AG04450 (cell line): ENCODE measurements at regions not wholly inside any gene's neighbourhood (a gene's known extent, or its start where the extent isn't known, plus 50 kb on each side); places are given as distances from the start of the nearest gene placed in this dataset.

Experiments
- CTCF ChIA-PET: fragments of 300-600, 350-600 bp; formaldehyde crosslinking; extraction: SDS; loops from one replicate; lab custom pipeline; 2022; ENCODE audit warnings: antibody characterized with exemption, inconsistent platforms; lab: Charles Lee
- POLR2A ChIA-PET: fragments of 350-600 bp; formaldehyde crosslinking; extraction: SDS; loops from one replicate; lab custom pipeline; 2021; ENCODE audit warnings: antibody characterized with exemption, inconsistent platforms; lab: Yijun Ruan, JAX
- DNase-seq: peaks from one replicate; pipeline ENCODE4 v3.0.0-alpha.2; 2011; ENCODE audit warnings: low read depth, low spot score
- H3K27ac ChIP-seq: one replicate; pipeline ENCODE4 v1.5.1; 2012; ENCODE audit warnings: low read depth, low read length, control low read depth
- H3K27me3 ChIP-seq: one replicate; pipeline ENCODE4 v1.6.0; 2012; ENCODE audit warnings: low read length; ENCODE audit not compliant: control insufficient read depth, insufficient read depth
- H3K4me3 ChIP-seq: 2 replicates; pipeline ENCODE4 v1.5.1; 2011; ENCODE audit warnings: mild to moderate bottlenecking, low read depth, low read length, control low read depth
- H3K9me3 ChIP-seq: 2 replicates; pipeline ENCODE4 v1.5.1; 2012; ENCODE audit warnings: low read length; ENCODE audit not compliant: control insufficient read depth, insufficient read depth
- TF ChIP-seq, protein P1 (sequence below): IDR thresholded peaks from 2 replicates; pipeline ENCODE4 v1.5.1; 2011; ENCODE audit warnings: low read depth, low read length, control low read depth, inconsistent platforms

DNA sequence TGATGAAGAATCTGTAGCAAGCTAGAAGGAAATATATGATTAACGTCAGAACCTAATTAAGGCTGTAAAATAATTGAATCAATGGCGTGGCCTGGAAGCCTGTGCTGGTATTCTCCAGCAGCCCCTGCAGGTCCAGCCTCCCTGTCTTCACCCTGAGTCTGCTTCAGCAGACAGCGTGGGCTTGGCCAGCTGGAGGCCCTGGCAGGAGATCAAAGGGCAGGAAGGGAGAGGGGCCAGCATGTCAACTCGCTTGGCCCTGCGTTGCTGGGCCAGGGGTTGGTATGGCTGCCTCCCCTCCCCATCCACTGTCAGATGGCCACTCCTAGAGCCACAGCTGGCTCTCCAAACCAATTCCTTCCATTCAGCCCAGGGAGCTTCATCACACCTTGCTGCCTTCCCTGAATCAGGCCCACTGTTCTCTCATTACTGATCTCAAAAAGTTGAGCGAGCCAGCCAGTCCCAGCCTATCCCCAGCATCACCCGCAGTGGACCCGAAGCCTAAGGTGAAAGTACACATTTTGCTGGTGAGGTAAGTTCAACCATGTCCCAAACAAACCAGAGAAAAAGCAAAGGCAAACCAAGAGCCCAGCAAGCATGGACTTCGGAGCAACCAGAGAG, 228.4 kb upstream of the AGAP1 start:
- DNase-seq = no peak
- H3K27ac ChIP-seq = no peak overlapping the region
- H3K9me3 ChIP-seq = no peaks in the 10 kb centered on the region
- H3K4me3 ChIP-seq = no peak overlapping the region
- TF ChIP-seq, protein P1, sequence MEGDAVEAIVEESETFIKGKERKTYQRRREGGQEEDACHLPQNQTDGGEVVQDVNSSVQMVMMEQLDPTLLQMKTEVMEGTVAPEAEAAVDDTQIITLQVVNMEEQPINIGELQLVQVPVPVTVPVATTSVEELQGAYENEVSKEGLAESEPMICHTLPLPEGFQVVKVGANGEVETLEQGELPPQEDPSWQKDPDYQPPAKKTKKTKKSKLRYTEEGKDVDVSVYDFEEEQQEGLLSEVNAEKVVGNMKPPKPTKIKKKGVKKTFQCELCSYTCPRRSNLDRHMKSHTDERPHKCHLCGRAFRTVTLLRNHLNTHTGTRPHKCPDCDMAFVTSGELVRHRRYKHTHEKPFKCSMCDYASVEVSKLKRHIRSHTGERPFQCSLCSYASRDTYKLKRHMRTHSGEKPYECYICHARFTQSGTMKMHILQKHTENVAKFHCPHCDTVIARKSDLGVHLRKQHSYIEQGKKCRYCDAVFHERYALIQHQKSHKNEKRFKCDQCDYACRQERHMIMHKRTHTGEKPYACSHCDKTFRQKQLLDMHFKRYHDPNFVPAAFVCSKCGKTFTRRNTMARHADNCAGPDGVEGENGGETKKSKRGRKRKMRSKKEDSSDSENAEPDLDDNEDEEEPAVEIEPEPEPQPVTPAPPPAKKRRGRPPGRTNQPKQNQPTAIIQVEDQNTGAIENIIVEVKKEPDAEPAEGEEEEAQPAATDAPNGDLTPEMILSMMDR = no peak
- CTCF ChIA-PET = no interaction called here
- POLR2A ChIA-PET = no interaction called here
- H3K27me3 ChIP-seq = no peaks in the 10 kb centered on the region

DNA sequence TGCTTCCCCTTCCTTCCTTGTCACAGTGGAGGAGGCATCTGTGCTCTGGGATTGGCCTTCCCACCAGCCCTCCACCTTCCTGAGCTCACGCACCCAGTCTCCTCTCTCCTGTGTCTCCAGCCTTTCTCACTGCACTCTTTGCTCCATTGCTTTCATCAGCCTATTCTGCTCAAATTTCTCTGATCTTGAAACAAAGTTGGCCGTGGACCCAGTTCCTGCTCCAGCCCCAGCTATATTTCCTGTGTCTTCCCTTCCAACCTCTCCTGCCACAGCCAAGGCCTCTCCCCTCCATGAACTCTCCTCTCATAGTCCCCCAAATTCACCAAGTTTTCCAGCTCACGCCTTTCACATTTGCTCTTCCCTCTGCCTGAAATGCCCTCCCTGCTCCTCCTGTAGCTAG, 226.6 kb upstream of the AGAP1 start:
- Histone ChIP-seq H3K27ac (peak overlapping the region; percentile 3), H3K27me3 (no peaks in the 10 kb centered on the region), H3K4me3 (no peak overlapping the region), H3K9me3 (no peaks in the 10 kb centered on the region)
- TF ChIP-seq, protein P1 = no peak
- ChIA-PET POLR2A (no interaction called here), CTCF (no interaction called here)
- no peak for DNase-seq

DNA sequence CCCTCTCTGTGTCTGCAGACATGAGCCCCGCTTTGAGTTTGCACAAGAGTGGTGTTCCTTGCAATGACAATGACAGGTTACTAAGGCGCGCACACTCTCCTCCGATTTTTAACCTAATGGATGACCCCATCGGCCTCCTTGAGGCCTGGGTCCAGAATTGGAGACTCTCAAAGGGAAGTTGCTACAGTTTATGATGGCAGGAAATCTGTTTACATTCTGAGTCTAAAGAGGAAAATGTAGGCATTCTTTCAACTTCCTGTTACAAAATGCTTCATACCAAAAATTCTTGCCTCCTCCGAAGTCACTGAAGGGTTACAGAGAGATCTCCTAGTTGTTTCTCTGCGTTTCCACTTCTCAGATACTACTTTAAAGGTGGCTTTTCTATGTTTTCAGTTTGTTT, 225.3 kb upstream of the AGAP1 start:
- no peaks in the 10 kb centered on the region for H3K27me3 ChIP-seq
- peak overlapping the region; percentile 54 for H3K27ac ChIP-seq
- peak; percentile 34 for DNase-seq
- ChIA-PET POLR2A (no interaction called here), CTCF (no interaction called here)
- TF ChIP-seq, protein P1 = no peak
- no peak overlapping the region for H3K4me3 ChIP-seq
- H3K9me3 ChIP-seq = no peaks in the 10 kb centered on the region

DNA sequence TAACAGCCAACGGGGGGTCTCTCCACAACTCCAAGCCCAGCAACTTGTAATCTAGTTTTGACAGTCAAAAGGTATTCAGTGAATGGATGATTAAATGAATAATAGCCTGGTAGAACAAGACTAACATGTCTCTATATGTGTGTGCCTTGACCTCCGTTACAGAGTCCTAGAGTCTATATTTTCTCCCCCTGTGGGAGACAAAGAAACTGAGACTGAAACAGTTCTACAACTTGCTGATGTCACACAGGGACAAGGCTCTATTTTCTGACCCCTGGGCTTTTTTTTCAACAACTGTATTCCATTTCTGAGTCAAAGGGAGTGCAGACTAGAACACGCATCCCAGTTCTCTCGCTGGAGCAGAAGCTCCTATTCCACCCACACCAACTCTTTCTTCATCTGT, 223.6 kb upstream of the AGAP1 start:
- TF ChIP-seq, protein P1 = no peak
- no peak overlapping the region for H3K27ac ChIP-seq

DNA sequence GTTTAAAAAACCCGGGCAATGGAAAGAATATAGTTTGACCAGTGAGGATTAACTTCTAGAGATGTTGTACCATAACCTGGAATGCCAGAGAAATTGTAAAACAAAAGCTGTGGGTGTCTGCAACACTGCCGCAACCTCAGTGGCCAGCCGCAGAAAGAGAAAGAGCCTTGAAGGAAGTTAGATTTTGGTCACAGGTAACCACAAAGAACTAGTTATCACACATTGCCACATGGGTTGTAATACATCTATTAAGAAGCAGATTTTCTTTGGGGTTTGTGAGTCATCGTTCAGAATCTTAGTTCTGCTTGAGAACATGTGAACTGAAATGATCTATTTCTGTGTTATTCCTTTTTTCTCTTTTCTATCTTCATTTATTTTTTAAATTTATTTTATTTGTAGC, 222.9 kb upstream of the AGAP1 start:
- DNase-seq = no peak
- TF ChIP-seq, protein P1 = no peak
- Histone ChIP-seq H3K27me3 (no peaks in the 10 kb centered on the region), H3K9me3 (no peaks in the 10 kb centered on the region), H3K27ac (no peak overlapping the region), H3K4me3 (no peak overlapping the region)
- POLR2A ChIA-PET = no interaction called here
- CTCF ChIA-PET = no interaction called here

More for the DNA sequence above, 223.6 kb upstream of the AGAP1 start:
- POLR2A ChIA-PET = no interaction called here
- Histone ChIP-seq H3K4me3 (no peak overlapping the region), H3K9me3 (no peaks in the 10 kb centered on the region), H3K27me3 (no peaks in the 10 kb centered on the region)
- CTCF ChIA-PET = no interaction called here
- no peak for DNase-seq
